ENCODE measurements at regions not wholly inside any gene's neighbourhood (a gene's known extent, or its start where the extent isn't known, plus 50 kb on each side); places are given as distances from the start of the nearest gene placed in this dataset.

DNA sequence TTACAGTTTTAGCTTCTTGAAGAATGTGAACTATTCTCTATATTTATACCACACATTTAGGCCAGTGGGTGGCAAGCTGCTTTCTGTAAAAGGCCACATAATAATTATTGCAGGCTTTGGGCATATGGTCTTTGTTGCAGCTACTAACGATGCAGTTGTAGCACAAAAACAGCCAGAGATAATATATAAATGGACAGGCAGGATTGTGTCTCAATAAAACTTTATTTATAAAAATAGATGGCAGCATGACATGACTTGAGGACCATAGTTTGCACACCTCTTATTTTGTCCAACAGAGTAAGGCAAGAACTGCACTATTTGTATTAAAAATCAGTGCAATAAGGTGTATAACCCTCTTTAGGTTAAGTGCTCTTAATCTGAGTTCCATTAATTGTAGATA is 415.0 kb downstream of the ANXA1 start:
- Histone ChIP-seq H3K4me3 (ENCODE audit: low read length) (no peak overlapping the region), H3K27me3 (ENCODE audit: control insufficient read depth, low read length) (no peaks in the 10 kb centered on the region), H3K9me3 (ENCODE audit: control insufficient read depth, insufficient read depth, low read length) (no peaks in the 10 kb centered on the region), H3K4me2 (ENCODE audit: low read length) (no peak overlapping the region), H3K36me3 (ENCODE audit: control insufficient read depth, low read length) (no peaks in the 10 kb centered on the region), H3K79me2 (ENCODE audit: control insufficient read depth, low read length) (no peaks in the 10 kb centered on the region), H4K20me1 (ENCODE audit: control insufficient read depth, insufficient read depth, low read depth, low read length) (no peaks in the 10 kb centered on the region), H3K9me2 (replicated peaks; ENCODE audit: control insufficient read depth, low read length) (no peaks in the 10 kb centered on the region), H3K27ac (ENCODE audit: low read depth, low read length) (no peak overlapping the region), H3F3A (ENCODE audit: control insufficient read depth, insufficient read depth) (no peaks in the 10 kb centered on the region), H3K4me1 (ENCODE audit: control insufficient read depth, low read length) (no peaks in the 10 kb centered on the region)
- TF ChIP-seq, protein P1, sequence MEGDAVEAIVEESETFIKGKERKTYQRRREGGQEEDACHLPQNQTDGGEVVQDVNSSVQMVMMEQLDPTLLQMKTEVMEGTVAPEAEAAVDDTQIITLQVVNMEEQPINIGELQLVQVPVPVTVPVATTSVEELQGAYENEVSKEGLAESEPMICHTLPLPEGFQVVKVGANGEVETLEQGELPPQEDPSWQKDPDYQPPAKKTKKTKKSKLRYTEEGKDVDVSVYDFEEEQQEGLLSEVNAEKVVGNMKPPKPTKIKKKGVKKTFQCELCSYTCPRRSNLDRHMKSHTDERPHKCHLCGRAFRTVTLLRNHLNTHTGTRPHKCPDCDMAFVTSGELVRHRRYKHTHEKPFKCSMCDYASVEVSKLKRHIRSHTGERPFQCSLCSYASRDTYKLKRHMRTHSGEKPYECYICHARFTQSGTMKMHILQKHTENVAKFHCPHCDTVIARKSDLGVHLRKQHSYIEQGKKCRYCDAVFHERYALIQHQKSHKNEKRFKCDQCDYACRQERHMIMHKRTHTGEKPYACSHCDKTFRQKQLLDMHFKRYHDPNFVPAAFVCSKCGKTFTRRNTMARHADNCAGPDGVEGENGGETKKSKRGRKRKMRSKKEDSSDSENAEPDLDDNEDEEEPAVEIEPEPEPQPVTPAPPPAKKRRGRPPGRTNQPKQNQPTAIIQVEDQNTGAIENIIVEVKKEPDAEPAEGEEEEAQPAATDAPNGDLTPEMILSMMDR (IDR thresholded peaks at IDR 0.05; ENCODE audit: low read depth, low read length, poor library complexity, severe bottlenecking) = no peak
- no peak for TF ChIP-seq EZH2phosphoT487 (IDR thresholded peaks at IDR 0.05; ENCODE audit: borderline replicate concordance, low read length)

DNA sequence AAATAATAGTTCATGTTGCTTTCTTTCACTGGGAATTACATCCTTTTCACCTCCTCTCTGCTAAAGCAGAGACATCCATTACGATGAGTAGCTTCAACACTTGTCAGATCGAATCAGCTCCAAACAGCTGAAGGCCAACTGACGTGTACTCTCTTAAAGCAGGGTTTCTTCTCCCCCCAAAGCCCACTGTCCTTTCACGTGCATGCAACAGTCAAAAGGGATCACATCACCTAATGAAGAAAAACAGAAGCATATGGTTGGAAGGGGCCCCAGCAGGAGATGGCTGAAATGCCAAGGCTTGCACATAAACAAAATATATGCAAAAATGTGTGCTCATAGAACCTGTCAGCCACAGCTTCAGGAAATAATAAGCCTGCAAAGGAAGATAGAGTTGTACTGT is 421.6 kb downstream of the ANXA1 start:
- H3K36me3 ChIP-seq (ENCODE audit: control insufficient read depth, low read length) = no peaks in the 10 kb centered on the region
- H3K9me2 ChIP-seq (replicated peaks; ENCODE audit: control insufficient read depth, low read length) = no peaks in the 10 kb centered on the region
- H3K4me3 ChIP-seq (ENCODE audit: low read length) = no peak overlapping the region
- no peak for TF ChIP-seq EZH2phosphoT487 (IDR thresholded peaks at IDR 0.05; ENCODE audit: borderline replicate concordance, low read length)
- TF ChIP-seq, protein P1 (IDR thresholded peaks at IDR 0.05; ENCODE audit: low read depth, low read length, poor library complexity, severe bottlenecking) = no peak
- H3K79me2 ChIP-seq (ENCODE audit: control insufficient read depth, low read length) = no peaks in the 10 kb centered on the region
- no peaks in the 10 kb centered on the region for H3F3A ChIP-seq (ENCODE audit: control insufficient read depth, insufficient read depth)
- no peaks in the 10 kb centered on the region for H4K20me1 ChIP-seq (ENCODE audit: control insufficient read depth, insufficient read depth, low read depth, low read length)
- no peaks in the 10 kb centered on the region for H3K27me3 ChIP-seq (ENCODE audit: control insufficient read depth, low read length)
- no peaks in the 10 kb centered on the region for H3K4me1 ChIP-seq (ENCODE audit: control insufficient read depth, low read length)
- H3K4me2 ChIP-seq (ENCODE audit: low read length) = no peak overlapping the region
- H3K9me3 ChIP-seq (ENCODE audit: control insufficient read depth, insufficient read depth, low read length) = no peaks in the 10 kb centered on the region
- H3K27ac ChIP-seq (ENCODE audit: low read depth, low read length) = no peak overlapping the region

DNA sequence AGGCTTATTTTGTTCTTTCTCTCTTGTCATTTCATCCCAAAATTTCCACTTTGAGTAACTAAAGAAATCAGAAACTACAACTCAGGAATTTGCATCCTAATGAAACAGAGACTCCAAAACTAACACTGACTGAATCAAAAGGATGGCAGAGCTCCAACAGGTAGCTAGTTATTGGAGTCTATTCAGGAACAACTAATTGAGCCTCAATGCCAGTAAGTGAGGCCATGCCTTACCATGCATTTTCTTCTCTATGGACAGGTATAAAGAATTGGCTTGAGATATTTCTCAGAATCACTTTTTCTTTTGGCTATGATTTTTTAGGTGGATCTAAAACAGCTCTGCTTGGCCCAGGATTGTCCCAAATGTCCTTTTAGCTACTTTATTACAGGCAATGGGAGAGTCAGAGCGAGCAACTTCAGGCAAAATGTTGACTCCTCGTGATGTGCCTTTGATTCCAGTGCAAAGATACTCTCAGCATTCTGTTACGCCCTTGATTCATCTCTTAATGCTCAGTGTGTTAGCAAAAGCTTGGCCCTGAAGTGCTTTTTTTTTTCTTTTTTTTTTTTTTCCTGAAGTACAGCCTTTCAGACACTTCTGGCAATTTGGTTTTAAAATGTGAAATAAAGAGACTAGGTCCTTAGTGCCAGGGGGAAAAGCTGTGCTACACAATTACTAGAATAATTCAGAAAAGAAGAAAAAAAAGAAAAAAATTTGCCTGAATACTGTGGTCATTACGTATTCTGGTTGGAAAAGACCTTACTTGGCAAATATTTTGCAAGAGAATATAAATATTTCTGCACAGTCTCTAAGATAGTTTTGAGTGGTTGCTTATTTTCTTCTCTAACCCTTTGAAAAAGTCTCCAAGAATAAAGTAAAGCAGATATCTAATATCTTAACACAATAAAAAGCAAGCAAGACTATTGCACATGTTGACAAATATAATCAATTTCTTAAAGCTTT is 423.7 kb downstream of the ANXA1 start:
- Histone ChIP-seq H3K9me2 (replicated peaks; ENCODE audit: control insufficient read depth, low read length) (no peaks in the 10 kb centered on the region), H3K4me1 (ENCODE audit: control insufficient read depth, low read length) (no peaks in the 10 kb centered on the region), H3K9me3 (ENCODE audit: control insufficient read depth, insufficient read depth, low read length) (no peaks in the 10 kb centered on the region), H3K4me3 (ENCODE audit: low read length) (no peak overlapping the region), H3K4me2 (ENCODE audit: low read length) (no peak overlapping the region), H4K20me1 (ENCODE audit: control insufficient read depth, insufficient read depth, low read depth, low read length) (no peaks in the 10 kb centered on the region), H3K79me2 (ENCODE audit: control insufficient read depth, low read length) (no peaks in the 10 kb centered on the region), H3K27ac (ENCODE audit: low read depth, low read length) (no peak overlapping the region), H3K36me3 (ENCODE audit: control insufficient read depth, low read length) (no peaks in the 10 kb centered on the region), H3K27me3 (ENCODE audit: control insufficient read depth, low read length) (no peaks in the 10 kb centered on the region), H3F3A (ENCODE audit: control insufficient read depth, insufficient read depth) (no peaks in the 10 kb centered on the region)
- TF ChIP-seq, protein P1 (IDR thresholded peaks at IDR 0.05; ENCODE audit: low read depth, low read length, poor library complexity, severe bottlenecking) = no peak
- TF ChIP-seq EZH2phosphoT487 (IDR thresholded peaks at IDR 0.05; ENCODE audit: borderline replicate concordance, low read length) = no peak

All from DOHH2 (cell line).